Suppressor macrophage (primary cell): ENCODE measurements at regions not wholly inside any gene's neighbourhood (a gene's known extent, or its start where the extent isn't known, plus 50 kb on each side); places are given as distances from the start of the nearest gene placed in this dataset.

ENCODE experiments used
- DNase-seq, 4 experiments: peaks; one replicate each; pipeline ENCODE4 v3.0.0-alpha.2; 2020 to 2022

DNA sequence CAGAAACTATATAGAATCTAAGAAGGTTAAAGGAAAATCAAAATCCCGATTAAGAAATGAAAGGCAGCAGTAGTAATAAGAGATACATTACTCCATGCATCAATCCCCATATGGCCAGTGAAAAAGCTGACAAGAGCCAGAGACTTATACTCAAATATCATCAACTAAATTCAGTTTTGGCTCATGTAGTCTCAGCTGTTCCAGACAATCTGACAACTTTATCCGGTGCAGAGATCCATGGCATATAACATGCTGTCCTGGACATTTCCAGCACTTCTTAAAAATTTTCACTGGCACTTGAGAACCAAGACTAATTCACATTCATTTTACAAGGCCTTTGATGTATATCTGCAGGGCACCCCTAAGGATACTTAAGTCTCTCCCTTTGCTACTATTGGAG lies 255.7 kb upstream of the KLHL1 start:
- DNase-seq, result no peak

DNA sequence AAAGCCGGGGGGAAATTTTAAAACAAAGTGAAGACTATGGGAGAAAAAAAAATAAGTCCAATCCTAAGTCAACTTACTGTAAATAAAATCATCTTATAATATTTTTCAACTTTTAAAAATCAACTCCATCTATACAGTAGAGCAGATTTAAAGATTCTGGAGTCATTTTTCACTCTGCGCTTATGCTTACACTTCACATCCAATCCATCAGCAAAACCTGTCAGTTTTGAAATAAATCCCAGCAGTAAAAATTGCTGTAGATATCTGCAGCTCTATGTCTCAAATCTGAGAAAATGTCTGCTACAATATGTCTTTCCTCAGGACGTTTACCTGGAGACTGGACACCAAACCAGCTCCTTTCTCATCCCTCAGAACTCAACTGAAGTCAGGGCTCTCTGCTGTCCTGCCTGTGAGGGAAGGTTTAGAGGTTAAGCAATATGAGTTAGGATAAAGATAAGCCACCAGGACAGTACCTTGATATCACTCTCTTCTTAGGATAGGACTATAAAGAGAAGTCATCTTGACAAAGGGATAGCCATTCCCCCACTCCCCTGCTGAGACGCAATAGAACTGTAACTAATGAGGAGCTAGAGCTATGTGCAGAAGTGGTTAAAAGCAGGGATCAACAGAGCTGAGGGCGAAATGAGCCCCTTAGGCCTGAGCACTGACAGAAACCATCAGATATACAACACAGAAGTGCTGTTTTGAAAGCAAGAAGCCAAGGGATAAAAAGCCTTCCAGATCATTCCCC lies 254.7 kb upstream of the KLHL1 start:
- no peak for DNase-seq

DNA sequence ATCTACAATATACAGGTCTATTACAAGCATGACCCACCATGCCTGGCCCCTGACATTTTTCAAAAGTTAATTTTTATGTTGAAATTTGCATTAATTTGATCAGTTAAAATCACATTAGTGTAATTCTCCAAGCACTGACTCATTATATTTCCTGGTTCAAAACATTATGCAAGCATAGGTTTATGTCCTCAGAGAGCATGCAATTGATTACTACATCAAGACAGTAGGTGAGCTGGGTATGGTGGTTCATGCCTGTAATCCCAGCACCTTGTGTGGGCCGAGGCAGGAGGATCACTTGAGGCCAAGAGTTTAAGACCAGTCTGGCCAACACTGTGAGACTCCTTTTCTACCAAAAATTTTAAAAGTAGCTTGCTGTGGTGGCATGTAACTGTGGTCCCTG lies 248.8 kb upstream of the KLHL1 start:
- no peak for DNase-seq

DNA sequence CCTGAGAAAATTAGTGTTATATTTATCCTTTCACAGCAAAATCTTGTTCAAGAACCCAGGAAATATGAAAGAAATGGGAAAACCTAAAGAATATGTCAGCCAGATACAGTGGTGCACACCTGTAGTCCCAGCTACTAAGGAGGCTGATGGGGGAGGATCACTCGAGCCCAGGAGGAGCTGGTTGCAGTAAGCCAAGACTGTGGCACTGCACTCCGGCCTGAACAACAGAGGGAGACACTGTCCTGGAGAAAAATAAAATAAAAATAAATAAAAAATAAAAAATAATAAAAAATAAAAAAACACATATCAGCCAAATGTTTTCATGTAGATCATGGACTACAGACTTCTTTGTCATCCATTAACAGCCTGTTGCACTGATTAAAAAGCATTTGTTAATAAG lies 244.8 kb upstream of the KLHL1 start:
- DNase-seq, result no peak

DNA sequence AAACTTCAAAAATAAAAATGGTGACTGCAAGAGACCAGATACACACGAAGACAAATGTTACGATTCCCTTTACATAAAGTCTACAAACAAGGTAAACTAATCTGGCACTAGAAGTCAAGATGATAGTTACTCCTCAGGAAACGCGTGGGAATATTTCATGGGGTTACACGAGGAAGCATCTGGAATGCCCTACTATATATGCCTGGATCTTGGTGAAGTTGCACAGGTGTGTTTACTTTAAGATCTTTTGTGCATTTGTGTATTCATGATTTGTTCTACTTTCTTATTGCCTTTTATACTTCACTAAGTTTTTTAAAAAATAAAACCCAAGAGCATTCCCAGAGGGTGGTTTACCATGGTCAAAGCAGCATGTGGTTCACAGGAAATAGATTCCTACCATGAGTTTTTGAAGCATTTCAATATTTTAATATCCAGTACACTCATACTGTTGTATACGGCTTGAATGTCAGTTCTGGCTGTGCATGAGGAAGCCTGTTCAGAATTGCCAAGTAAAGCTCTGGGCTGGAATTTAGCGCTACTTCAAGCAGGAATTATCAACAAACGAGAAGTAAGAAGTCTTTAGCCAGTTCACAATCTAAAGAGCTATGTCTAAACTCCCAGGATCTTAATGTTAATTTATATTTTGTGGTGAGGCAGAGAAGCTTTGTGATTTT lies 239.8 kb upstream of the KLHL1 start:
- DNase-seq, result no peak

DNA sequence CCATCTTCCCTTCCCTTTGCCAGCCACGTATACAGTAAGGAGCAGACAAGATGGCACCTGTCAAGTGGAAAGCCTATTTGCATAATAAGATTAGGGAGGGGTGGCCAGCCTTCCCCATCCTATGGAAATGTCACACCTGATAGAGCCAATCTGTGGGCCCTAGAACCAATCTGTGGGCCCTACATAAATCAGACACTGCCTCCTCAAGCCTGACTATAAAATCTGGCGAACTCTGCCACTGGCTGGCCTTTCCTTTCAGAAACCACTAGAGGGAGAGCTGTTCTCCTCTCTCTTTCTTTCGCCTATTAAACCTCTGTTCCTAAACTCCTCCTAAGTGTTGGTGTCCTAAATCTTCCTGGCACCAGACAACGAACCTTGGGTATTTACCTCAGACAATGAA lies 231.5 kb upstream of the KLHL1 start:
- DNase-seq, result no peak

DNA sequence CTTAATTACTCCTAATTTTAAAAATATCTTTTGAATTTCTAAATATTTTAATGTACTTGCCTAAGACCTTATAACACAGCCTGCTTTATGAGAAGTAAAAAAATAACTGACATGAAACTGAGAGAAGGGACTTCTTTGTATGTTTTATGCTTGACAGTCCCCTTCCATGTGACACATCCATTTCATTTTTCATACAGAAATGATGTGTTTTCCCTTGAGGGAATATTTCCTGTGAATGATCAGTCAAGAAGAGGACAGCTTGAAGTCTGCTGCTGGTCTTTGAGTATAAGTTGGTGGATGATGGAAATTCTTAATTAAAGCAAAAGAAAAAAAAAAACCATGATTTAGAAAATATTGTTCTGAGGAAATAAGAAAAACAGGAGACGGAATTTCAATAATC lies 230.4 kb upstream of the KLHL1 start:
- DNase-seq, result no peak

DNA sequence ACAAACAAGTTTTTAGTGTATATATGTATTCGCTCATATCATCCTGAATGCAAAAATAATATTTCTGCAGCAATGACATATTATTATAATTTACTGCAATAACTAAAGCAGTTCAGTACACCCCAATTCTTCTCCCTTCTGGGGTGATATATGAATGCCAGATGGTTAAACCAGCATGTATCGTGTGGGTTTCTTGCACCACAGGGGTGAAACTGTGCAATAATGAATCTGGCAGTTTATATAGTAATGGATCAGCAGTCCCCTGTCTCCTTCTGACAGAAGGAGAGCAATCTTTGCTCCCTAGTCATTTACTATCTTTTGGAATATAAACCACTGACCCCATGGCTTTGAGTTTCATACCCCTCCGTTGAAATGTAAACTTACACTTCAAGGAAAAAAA lies 228.6 kb upstream of the KLHL1 start:
- DNase-seq, result no peak

DNA sequence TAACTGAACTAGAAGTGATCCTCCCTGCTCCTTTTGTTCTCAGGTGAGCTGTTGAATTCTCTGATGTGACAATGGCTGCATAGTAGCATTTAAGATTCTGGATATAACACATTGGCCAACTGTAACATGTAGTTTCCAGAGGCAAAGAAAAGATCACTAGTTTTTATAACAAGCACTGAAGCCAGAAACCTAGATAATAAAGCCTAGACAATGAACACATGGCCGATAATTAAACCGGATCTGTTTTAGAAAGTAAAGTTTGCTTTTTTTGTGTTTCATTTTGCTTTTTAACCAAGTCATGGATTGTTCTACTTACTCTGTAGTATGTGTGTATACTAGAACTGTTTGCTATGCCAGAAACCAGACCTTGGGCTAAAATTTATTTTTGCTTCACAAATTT lies 225.5 kb upstream of the KLHL1 start:
- DNase-seq, result no peak

DNA sequence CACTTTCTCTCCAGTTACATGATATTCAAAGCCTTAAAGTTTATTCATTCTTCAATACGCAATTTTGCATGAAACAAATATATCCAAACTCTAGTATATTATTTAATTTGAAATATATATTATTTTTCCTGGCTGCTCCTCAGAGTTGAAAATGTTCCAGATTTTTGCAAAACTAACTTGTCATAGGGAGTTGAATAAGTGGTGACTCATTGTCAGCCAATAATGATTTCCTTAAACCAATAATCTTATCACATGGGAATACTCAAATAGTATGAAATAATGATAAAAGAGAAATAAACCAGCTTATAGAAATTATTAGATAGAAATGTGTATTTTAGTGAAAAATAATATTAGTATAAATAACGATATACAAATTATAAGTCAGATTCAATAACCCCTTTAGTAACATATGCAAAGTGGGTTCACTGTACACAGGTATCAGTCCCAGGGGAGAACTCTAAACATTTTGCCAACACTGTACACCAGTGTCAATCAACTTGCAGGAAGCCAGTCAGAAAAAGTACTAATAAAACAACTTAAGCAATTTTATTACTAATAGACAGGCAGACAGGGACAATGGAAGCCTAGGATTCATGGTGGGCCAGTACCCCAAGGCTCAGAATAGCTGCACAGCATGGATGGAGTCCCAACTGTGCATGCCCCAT lies 222.6 kb upstream of the KLHL1 start:
- no peak for DNase-seq

DNA sequence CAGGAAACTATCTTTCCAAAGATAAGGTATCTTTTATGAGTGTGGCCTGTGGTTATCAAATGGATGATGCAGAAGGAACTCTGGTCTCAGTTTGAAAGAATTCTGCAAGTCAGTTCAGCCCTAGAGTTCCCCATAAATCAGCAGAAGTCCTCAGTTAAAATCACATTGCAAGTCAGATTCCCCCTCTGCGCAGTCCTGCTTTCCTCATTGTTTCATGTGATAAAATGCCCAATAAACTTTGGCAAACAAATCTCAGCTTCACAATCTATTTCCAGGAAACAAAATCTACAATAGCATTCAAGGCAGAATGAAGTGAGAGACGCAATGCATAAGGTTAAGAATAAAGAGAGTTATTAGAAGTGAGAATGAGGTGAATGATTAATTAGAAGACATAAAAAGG lies 216.3 kb upstream of the KLHL1 start:
- no peak for DNase-seq

DNA sequence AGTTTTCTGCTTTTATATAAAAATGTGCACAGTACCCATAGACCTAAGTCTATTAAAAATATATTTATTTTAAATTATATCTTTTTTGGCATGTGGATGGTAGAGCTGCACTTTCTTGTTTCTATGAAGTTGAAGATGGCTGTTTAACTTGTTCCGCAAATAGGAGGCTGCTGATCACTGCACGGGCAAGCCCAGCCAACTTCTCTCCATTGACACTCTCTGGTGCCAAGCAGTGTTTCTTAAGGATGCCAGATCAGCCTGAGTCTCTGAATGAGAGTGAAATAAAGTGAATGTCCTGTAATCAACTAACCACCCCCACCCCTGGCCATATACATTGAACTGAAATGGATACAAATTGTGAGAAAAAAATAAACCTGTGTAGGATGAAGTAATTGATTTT lies 202.9 kb upstream of the KLHL1 start:
- no peak for DNase-seq

DNA sequence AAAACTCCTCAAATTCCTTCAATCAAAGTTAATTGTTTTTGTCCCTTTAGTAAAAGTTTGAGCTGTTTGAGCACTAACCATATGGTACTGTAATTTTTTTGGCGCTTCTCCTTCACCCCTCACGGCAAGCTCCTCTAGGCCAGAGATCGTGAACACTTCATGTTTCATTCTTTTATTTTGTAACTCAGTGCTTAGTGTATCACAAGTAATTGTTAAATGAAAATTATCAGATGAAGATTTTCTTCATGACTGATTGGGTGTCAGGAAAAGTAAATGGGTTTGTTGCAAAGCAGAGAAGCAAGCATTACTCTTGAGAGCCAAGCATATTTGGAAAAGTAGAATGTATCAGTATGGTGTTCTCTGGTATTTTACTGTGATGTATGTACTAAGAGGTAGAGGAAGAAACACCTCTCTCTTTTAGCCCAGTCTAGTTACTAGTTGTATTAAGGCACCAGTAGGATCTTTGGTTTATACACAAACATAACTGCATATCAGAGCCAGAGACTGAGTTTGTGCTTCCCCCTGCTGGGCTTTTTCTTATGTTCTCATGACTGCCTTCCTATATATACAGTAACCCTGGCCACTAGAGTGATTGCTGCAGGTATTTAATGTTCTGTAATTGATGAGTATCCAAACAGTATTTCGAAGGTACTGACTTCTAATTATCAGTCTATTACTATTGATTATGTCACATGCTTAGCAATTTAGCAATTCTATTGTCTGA lies 202.3 kb upstream of the KLHL1 start:
- DNase-seq, result no peak

DNA sequence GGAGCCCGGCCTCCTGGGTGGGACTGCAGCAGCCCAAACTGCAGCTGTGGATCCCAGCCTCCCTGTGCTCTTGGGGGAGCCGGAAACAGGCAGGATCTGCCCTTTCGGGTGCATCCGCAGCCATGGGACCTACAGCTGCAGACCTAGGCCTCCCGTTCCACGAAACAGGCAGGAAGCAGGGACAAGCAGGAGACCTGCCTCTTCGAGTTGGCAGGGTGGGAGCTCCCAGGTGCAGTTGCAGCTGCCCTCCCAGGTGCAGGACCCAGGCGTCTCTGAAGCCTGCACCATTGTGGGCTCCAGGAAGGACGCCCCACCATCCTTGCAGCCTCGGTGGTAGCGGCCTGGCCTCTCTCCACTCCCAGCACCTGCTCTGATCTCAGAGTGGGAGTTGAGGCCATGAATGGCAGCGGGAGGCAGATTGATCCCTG lies 189.0 kb upstream of the KLHL1 start:
- DNase-seq, result no peak

DNA sequence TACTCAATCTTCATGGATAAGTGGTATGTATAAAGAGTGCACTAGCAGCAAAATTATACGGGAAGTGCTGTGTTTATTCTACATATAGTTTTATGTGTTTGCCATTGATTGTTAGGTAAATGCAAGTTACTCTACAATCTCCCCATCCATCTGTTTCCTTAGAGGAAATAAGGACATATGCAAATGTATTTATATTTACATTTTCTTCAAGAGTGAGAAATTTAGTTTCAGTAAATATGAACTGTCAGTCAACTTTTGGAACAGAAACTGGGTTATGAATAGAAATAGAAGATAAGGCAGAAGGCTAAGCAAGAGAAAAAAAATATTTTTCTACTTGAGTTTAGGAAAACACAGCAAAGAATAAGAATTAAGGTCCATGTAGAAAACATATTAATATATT lies 176.1 kb upstream of the KLHL1 start:
- no peak for DNase-seq

DNA sequence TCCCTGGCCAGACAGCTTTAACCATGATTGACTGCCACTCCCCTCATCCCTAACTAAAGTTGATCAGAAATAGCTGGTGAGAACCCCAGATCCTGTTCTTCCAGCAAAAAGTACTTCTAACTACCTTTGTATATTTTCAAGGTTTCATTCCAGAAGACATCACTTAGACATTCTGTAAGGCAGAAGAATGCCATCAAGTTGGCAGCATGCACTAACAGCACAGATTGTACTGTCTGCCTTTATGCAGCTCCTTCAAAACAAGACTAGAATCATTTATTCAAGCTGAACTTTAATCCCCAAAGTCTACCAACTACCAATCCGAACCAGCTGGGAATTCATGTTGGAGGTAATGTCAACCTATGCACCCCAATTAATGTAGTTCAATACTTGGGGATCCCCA lies 167.6 kb upstream of the KLHL1 start:
- no peak for DNase-seq

DNA sequence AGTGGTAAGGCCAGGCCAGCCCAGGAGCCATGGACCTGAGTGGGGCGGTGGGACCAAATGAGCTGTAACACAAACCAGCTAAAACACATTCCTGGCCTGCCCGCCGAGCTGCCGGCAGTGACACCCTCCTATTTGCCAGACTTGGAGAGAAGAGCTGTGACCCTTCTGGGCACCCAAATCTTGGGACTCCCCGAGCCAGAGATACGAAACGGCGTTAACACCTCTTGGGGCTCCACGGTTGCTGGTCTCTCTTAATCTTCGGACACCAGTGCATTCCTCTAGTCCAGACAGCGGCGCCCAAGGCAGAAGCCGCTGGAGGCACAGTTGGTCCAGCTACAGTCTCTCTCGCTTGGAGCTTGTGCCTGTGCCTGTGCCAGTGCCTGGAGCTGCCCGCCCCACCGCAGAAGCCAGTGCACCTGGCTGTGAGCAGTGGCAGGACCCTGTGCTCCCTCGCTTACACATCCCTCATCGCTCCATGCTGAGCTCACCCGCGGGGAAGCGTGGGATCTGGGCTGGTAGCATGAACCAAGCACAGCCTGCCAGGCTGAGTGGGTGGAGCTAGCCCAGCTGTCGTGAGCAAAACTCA lies 147.2 kb upstream of the KLHL1 start:
- no peak for DNase-seq

DNA sequence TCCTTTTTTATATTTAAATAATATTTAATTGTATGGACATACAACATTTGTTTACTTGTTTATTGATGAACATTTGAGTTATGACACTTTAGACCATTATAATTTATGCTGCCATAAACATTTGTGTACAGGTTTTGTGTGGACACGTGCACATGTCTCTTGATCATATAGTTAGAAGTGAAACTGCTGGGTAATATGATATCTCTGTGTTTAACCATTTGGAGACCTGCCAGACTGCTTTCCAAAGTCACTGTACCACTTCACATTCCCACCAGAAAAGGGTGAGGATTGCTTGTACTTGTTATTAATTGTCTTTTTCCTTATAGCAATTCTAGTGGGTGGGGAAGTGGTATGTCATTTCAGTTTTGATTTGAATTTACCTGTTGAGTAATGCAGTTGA lies 145.6 kb upstream of the KLHL1 start:
- DNase-seq, result no peak

DNA sequence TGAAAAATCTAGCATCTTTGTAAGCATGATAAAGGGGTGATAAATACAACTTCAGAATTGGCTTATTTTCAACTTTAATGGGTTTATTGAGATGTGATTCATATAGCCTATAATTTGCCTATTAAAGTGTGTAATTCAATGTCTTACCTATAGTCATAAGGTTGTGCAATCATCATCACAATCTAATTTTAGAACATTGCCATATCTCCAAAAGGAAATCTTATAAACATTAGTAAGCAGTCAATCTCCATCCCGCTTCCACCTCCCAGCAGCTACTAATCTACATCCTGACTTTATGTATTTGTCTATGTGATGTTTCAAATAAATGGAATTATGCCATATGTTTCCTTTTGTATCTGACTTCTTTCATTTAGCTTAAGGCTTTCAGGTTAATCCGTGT lies 145.2 kb upstream of the KLHL1 start:
- DNase-seq, result no peak

DNA sequence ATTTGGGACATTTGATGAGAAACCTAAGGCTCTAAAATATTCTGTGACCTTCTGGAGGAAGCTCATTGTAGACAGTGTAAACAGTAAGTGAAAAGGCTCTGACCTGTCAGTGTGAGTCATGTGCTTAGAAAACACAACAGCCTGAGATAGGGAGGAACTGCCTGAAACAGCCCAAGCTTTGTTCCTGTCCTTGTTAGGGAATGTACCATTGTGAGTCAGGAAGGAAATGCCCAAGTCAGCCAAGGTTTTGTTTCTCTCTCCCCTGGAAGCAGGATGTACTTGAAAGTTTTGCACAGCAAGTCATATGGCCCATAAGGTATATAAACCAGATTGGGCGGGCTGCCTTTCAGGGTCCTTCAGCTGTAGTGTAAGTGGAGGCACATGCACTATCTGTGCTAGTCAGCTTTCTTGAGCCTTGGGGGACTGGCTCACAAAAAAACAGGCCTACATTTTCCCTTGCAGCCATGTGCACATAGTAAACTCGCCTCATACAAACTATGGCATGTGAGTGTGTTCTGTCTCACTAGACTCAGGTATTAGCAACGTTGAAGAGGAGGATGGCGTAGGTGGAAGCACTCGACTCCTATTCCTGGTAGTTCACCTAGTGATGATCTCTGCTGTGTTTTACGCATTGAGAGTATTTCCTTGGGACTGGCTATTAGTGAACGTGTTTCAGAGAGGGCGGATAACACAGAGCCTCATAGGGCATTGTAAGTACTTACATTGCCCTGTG lies 141.2 kb upstream of the KLHL1 start:
- DNase-seq, result no peak

DNA sequence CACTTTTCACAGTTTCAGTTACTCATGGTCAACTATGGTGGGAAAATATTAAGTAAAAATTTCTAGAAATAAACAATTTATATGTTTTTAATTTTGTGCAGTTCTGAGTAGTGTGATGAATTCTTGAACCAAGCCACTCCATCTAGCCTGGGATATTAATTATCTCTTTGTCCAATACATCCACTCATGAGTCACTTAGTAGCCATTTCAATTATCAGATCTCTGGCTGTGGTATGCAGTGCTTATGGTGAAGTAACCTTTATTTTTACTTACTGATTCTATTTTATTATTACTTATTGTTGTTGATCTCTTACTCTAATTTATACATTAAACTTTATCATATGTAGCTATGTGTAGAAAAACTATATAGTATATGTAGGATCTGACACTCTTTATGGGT lies 128.9 kb upstream of the KLHL1 start:
- no peak for DNase-seq

DNA sequence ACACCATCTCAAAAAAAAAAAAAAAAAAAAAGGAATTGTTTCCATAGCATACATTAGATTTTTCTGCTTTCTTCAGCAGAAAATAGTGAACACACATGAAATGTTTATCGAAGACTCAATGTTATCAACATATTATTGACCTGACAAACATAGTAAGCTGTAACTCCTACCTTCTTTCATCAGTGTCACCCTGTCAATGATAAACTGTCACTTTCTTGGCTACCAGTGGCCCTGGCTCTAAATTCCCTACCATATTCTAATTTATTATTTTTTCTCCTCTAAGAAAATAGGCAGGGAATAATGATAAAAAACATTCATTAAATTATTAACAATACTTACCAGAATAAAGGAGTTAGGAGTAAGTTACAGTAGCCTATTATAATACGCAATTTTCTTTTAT lies 127.3 kb upstream of the KLHL1 start:
- no peak for DNase-seq
